HEK293 (cell line): ENCODE measurements at regions not wholly inside any gene's neighbourhood (a gene's known extent, or its start where the extent isn't known, plus 50 kb on each side); places are given as distances from the start of the nearest gene placed in this dataset.

Experiments
- CTCF ChIA-PET: fragments of 350-600 bp; formaldehyde crosslinking; extraction: SDS; loops from one replicate; lab custom pipeline; 2021; ENCODE audit warnings: antibody characterized with exemption; lab: Yijun Ruan, JAX
- POLR2A ChIA-PET: fragments of 300-600 bp; formaldehyde crosslinking; extraction: SDS; loops from one replicate; lab custom pipeline; 2020; ENCODE audit warnings: antibody characterized with exemption, inconsistent platforms; lab: Yijun Ruan, JAX
- H3K27ac ChIP-seq: fragments of 200-500 bp; sonication (Bioruptor generic); 2 replicates; pipeline ENCODE4 v1.5.1; 2014; ENCODE audit warnings: low read depth, low read length, control low read depth, inconsistent platforms; ENCODE audit errors: extremely low read depth
- H3K36me3 ChIP-seq, 2 experiments: fragments of 200-500 bp in 1 of 2; sonication (Bioruptor generic) in 1 of 2; 1 replicate in 1 of 2; 2 replicates in 1 of 2; pipeline ENCODE4 v1.5.1; 2014 to 2017; ENCODE audit warnings: inconsistent platforms in 2 of 2, low read length in 2 of 2; ENCODE audit not compliant: control insufficient read depth in 2 of 2, insufficient read depth in 1 of 2
- H3K4me1 ChIP-seq: fragments of 200-500 bp; sonication (Bioruptor generic); 2 replicates; pipeline ENCODE4 v1.5.1; 2014; ENCODE audit warnings: mild to moderate bottlenecking, low read length, inconsistent platforms; ENCODE audit not compliant: control insufficient read depth, insufficient read depth
- H3K4me3 ChIP-seq: 2 replicates; pipeline ENCODE4 v1.5.1; 2011; ENCODE audit warnings: low read depth, mild to moderate bottlenecking, control low read depth, low read length, moderate library complexity
- H3K9me3 ChIP-seq: fragments of 200-500 bp; sonication (Bioruptor generic); 2 replicates; pipeline ENCODE4 v1.5.1; 2014; ENCODE audit warnings: low read depth, low read length, inconsistent platforms; ENCODE audit not compliant: control insufficient read depth, insufficient read depth
- BCL11A ChIP-seq: fragments of 450-650 bp; formaldehyde crosslinking; IDR thresholded peaks from 2 replicates; pipeline ENCODE4 v1.5.1; 2016; ENCODE audit warnings: low read depth, missing biosample characterization, missing genetic modification characterization
- HOXC10 ChIP-seq: sonication (generic); formaldehyde crosslinking; IDR thresholded peaks from 2 replicates; pipeline ENCODE4 v1.8.1; 2023; ENCODE audit warnings: mild to moderate bottlenecking, missing genetic modification reagents
- KLF8 ChIP-seq: fragments of 450-650 bp; formaldehyde crosslinking; IDR thresholded peaks from 2 replicates; pipeline ENCODE4 v1.5.1; 2016; ENCODE audit warnings: missing biosample characterization, missing genetic modification characterization
- SCRT1 ChIP-seq: fragments of 450-650 bp; formaldehyde crosslinking; IDR thresholded peaks from 2 replicates; pipeline ENCODE4 v1.5.1; 2016; ENCODE audit warnings: missing biosample characterization, missing genetic modification characterization, borderline replicate concordance
- SP7 ChIP-seq: fragments of 450-650 bp; formaldehyde crosslinking; IDR thresholded peaks from 2 replicates; pipeline ENCODE4 v1.5.1; 2016; ENCODE audit warnings: missing biosample characterization, missing genetic modification characterization
- TCF7L2 ChIP-seq: IDR thresholded peaks from 2 replicates; pipeline ENCODE4 v1.6.1; 2011; ENCODE audit warnings: low read depth, mild to moderate bottlenecking, inconsistent platforms, low read length, moderate library complexity, borderline replicate concordance
- YY2 ChIP-seq: fragments of 450-650 bp; formaldehyde crosslinking; IDR thresholded peaks from 2 replicates; pipeline ENCODE4 v1.5.1; 2016; ENCODE audit warnings: missing biosample characterization, missing genetic modification characterization
- ZBTB20 ChIP-seq: fragments of 450-650 bp; formaldehyde crosslinking; IDR thresholded peaks from 2 replicates; pipeline ENCODE4 v1.5.1; 2016; ENCODE audit warnings: missing biosample characterization, missing genetic modification characterization
- ZNF10 ChIP-seq: fragments of 450-650 bp; formaldehyde crosslinking; IDR thresholded peaks from 2 replicates; pipeline ENCODE4 v1.5.1; 2017; ENCODE audit warnings: missing biosample characterization, missing genetic modification characterization
- ZNF140 ChIP-seq: fragments of 450-650 bp; formaldehyde crosslinking; IDR thresholded peaks from 2 replicates; pipeline ENCODE4 v1.5.1; 2016; ENCODE audit warnings: missing biosample characterization, missing genetic modification characterization
- ZNF146 ChIP-seq: fragments of 450-650 bp; formaldehyde crosslinking; IDR thresholded peaks from 2 replicates; pipeline ENCODE4 v1.5.1; 2016; ENCODE audit warnings: missing biosample characterization, missing genetic modification characterization
- ZNF311 ChIP-seq: fragments of 450-650 bp; formaldehyde crosslinking; IDR thresholded peaks from 2 replicates; pipeline ENCODE4 v1.5.1; 2017; ENCODE audit warnings: missing biosample characterization, missing genetic modification characterization, borderline replicate concordance
- ZNF529 ChIP-seq: fragments of 450-650 bp; formaldehyde crosslinking; IDR thresholded peaks from 2 replicates; pipeline ENCODE4 v1.5.1; 2017; ENCODE audit warnings: missing genetic modification characterization, missing biosample characterization; ENCODE audit not compliant: insufficient replicate concordance
- ZNF585B ChIP-seq: fragments of 450-650 bp; formaldehyde crosslinking; IDR thresholded peaks from 2 replicates; pipeline ENCODE4 v1.5.1; 2016; ENCODE audit warnings: missing biosample characterization, missing genetic modification characterization
- ZNF654 ChIP-seq: fragments of 450-650 bp; formaldehyde crosslinking; IDR thresholded peaks from 2 replicates; pipeline ENCODE4 v1.5.1; 2016; ENCODE audit warnings: low read depth, missing biosample characterization, missing genetic modification characterization
- ZNF707 ChIP-seq: fragments of 450-650 bp; formaldehyde crosslinking; IDR thresholded peaks from 2 replicates; pipeline ENCODE4 v1.5.1; 2016; ENCODE audit warnings: missing biosample characterization, missing genetic modification characterization
- ZNF785 ChIP-seq: fragments of 450-650 bp; formaldehyde crosslinking; IDR thresholded peaks from 2 replicates; pipeline ENCODE4 v1.5.1; 2016; ENCODE audit warnings: missing biosample characterization, missing genetic modification characterization
- ZNF792 ChIP-seq: fragments of 450-650 bp; formaldehyde crosslinking; IDR thresholded peaks from 2 replicates; pipeline ENCODE4 v1.5.1; 2016; ENCODE audit warnings: missing biosample characterization, missing genetic modification characterization
- ZNF830 ChIP-seq: fragments of 450-650 bp; IDR thresholded peaks from 2 replicates; pipeline ENCODE4 v1.5.0; 2018; ENCODE audit warnings: missing biosample characterization, missing genetic modification characterization, low read depth, mild to moderate bottlenecking, moderate library complexity
- ZSCAN23 ChIP-seq: fragments of 450-650 bp; formaldehyde crosslinking; IDR thresholded peaks from 2 replicates; pipeline ENCODE4 v1.5.1; 2016; ENCODE audit warnings: missing biosample characterization, missing genetic modification characterization
- TF ChIP-seq, protein P1 (sequence below): fragments of 450-650 bp; formaldehyde crosslinking; IDR thresholded peaks from 2 replicates; pipeline ENCODE4 v1.5.1; 2016; ENCODE audit warnings: missing biosample characterization, missing genetic modification characterization
- TF ChIP-seq, protein P2 (sequence below): fragments of 450-650 bp; formaldehyde crosslinking; IDR thresholded peaks from 2 replicates; pipeline ENCODE4 v1.5.0; 2017; ENCODE audit warnings: missing biosample characterization, missing genetic modification characterization, borderline replicate concordance
- TF ChIP-seq, protein P3 (sequence below): fragments of 450-650 bp; formaldehyde crosslinking; optimal IDR thresholded peaks from 2 replicates; pipeline ENCODE3; 2016; ENCODE audit warnings: missing biosample characterization, mild to moderate bottlenecking, missing genetic modification characterization
- TF ChIP-seq, protein P4 (sequence below): fragments of 450-650 bp; formaldehyde crosslinking; IDR thresholded peaks from 2 replicates; pipeline ENCODE4 v1.5.1; 2017; ENCODE audit warnings: missing biosample characterization, missing genetic modification characterization
- TF ChIP-seq, protein P5 (sequence below): fragments of 450-650 bp; formaldehyde crosslinking; IDR thresholded peaks from 2 replicates; pipeline ENCODE4 v1.5.1; 2016; ENCODE audit warnings: missing biosample characterization, missing genetic modification characterization

DNA sequence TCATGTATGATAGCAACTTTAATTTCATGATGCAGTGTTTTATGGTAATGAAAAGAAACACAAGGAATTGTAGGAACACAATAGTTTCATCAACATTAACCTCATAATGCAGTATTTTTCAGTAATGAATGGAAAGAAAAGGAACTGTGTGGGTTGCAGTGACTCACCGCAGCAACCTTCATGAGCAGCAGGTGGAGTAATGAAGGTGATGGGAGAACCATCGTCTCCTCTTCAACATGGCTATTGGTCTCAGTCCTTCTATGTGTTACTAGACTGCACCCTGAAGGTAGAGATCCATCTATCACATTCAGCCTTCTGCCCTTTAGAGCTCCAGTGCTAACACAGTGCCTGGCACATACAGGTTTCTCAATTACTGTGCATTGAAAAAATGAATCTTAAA, 58.0 kb downstream of the TMEM215 start (continued):
- no peak for TF ChIP-seq ZNF140

DNA sequence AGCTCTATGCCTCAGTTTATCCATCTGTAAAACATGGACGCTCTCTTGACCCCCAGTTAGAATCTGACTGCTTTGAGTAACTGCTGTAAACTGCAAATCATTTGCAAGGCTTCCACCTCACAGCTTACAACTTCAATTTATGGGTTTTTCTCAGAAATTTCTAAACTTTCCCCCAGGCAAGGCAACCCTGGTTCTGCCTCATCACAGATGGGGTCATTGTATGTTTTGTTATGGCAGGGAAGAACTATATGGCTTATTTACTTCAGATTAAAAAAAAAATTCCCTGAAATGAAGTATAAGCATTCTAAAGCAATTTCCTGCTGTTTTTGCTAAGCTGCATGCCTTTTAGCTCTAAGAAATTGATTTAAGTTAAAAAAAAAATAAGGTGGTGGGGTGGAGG, 60.0 kb downstream of the TMEM215 start:
- no peaks in the 10 kb centered on the region for H3K9me3 ChIP-seq

DNA sequence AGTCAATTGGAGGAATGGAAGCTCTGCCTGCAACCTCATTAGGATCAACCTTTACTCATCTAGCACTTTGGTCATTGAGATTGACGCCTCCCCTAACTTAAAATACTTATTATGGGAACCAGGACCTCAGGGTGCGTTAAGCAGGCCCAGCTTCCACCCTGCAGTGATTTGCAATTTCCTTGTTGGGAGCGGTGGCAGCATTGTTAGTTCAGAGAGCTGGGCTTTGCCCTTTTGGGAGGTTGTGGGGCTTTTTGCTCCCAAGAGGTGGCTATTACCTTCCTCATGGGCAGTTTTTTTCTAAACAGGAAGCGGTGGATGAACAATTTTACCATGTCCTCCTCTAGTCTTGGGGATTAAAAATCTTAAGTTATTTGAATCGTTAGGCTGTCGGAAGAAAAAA, 60.9 kb downstream of the TMEM215 start:
- CTCF ChIA-PET: no interaction called here
- H3K4me1 ChIP-seq: no peaks in the 10 kb centered on the region
- POLR2A ChIA-PET: no interaction called here
- no peaks in the 10 kb centered on the region for H3K36me3 ChIP-seq
- H3K9me3 ChIP-seq: no peaks in the 10 kb centered on the region
- TF ChIP-seq, protein P1, sequence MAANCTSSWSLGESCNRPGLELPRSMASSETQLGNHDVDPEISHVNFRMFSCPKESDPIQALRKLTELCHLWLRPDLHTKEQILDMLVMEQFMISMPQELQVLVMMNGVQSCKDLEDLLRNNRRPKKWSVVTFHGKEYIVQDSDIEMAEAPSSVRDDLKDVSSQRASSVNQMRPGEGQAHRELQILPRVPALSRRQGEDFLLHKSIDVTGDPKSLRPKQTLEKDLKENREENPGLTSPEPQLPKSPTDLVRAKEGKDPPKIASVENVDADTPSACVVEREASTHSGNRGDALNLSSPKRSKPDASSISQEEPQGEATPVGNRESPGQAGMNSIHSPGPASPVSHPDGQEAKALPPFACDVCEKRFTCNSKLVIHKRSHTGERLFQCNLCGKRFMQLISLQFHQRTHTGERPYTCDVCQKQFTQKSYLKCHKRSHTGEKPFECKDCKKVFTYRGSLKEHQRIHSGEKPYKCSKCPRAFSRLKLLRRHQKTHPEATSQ (tag by site-specific recombination): no peak
- TF ChIP-seq ZNF792 (tag by site-specific recombination) (no peak), ZNF654 (tag by site-specific recombination) (no peak), KLF8 (tag by site-specific recombination) (no peak), HOXC10 (CRISPR knock-in tag) (no peak), ZNF10 (tag by site-specific recombination) (no peak), ZNF785 (tag by site-specific recombination) (no peak), SP7 (tag by site-specific recombination) (no peak), YY2 (tag by site-specific recombination) (no peak), ZNF830 (tag by site-specific recombination) (no peak), ZNF707 (tag by site-specific recombination) (no peak), ZNF311 (tag by site-specific recombination) (no peak)
- TF ChIP-seq, protein P2, sequence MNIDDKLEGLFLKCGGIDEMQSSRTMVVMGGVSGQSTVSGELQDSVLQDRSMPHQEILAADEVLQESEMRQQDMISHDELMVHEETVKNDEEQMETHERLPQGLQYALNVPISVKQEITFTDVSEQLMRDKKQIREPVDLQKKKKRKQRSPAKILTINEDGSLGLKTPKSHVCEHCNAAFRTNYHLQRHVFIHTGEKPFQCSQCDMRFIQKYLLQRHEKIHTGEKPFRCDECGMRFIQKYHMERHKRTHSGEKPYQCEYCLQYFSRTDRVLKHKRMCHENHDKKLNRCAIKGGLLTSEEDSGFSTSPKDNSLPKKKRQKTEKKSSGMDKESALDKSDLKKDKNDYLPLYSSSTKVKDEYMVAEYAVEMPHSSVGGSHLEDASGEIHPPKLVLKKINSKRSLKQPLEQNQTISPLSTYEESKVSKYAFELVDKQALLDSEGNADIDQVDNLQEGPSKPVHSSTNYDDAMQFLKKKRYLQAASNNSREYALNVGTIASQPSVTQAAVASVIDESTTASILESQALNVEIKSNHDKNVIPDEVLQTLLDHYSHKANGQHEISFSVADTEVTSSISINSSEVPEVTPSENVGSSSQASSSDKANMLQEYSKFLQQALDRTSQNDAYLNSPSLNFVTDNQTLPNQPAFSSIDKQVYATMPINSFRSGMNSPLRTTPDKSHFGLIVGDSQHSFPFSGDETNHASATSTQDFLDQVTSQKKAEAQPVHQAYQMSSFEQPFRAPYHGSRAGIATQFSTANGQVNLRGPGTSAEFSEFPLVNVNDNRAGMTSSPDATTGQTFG (tag by site-specific recombination): no peak
- TF ChIP-seq, protein P3, sequence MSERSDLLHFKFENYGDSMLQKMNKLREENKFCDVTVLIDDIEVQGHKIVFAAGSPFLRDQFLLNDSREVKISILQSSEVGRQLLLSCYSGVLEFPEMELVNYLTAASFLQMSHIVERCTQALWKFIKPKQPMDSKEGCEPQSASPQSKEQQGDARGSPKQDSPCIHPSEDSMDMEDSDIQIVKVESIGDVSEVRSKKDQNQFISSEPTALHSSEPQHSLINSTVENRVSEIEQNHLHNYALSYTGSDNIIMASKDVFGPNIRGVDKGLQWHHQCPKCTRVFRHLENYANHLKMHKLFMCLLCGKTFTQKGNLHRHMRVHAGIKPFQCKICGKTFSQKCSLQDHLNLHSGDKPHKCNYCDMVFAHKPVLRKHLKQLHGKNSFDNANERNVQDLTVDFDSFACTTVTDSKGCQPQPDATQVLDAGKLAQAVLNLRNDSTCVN (tag by site-specific recombination): no peak
- no peak overlapping the region for H3K4me3 ChIP-seq
- no peak overlapping the region for H3K27ac ChIP-seq

More for the DNA sequence above, 60.0 kb downstream of the TMEM215 start:
- ChIA-PET CTCF (interaction anchor here (0.7 to 1.4 kb wide), 2 partner anchors 11 to 393 kb away, joined by 3 to 5 read pairs; no protein-coding TSS in a partner anchor), POLR2A (no interaction called here)
- Histone ChIP-seq H3K4me1 (no peaks in the 10 kb centered on the region), H3K36me3 (no peaks in the 10 kb centered on the region), H3K27ac (no peak overlapping the region), H3K4me3 (no peak overlapping the region)
- TF ChIP-seq ZNF529 (tag by site-specific recombination) (no peak), TCF7L2 (no peak), ZSCAN23 (tag by site-specific recombination) (no peak), ZNF830 (tag by site-specific recombination) (no peak), ZNF585B (tag by site-specific recombination) (no peak), ZNF146 (tag by site-specific recombination) (no peak), ZBTB20 (tag by site-specific recombination) (no peak), BCL11A (tag by site-specific recombination) (no peak), SCRT1 (tag by site-specific recombination) (no peak)
- TF ChIP-seq, protein P4, sequence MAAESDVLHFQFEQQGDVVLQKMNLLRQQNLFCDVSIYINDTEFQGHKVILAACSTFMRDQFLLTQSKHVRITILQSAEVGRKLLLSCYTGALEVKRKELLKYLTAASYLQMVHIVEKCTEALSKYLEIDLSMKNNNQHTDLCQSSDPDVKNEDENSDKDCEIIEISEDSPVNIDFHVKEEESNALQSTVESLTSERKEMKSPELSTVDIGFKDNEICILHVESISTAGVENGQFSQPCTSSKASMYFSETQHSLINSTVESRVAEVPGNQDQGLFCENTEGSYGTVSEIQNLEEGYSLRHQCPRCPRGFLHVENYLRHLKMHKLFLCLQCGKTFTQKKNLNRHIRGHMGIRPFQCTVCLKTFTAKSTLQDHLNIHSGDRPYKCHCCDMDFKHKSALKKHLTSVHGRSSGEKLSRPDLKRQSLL: no peak
- TF ChIP-seq, protein P5, sequence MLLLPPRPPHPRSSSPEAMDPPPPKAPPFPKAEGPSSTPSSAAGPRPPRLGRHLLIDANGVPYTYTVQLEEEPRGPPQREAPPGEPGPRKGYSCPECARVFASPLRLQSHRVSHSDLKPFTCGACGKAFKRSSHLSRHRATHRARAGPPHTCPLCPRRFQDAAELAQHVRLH (tag by site-specific recombination): no peak
